HG02970 (cell line): ENCODE measurements at regions not wholly inside any gene's neighbourhood (a gene's known extent, or its start where the extent isn't known, plus 50 kb on each side); places are given as distances from the start of the nearest gene placed in this dataset.

Experiments
- ATAC-seq: cut with Tn5 transposase; IDR thresholded peaks from one replicate; pipeline ENCODE4 v1.9.1; 2021; ENCODE audit warnings: mild to moderate bottlenecking, moderate library complexity, moderate number of reproducible peaks; ENCODE audit not compliant: unreplicated experiment, low FRiP score

- ATAC-seq: no peak
Observed at GRCh38 chr1:218669431-218669830, 324.3 kb downstream of the TGFB2 start.

GRCh38 chr1:218670875-218671274 is 325.7 kb downstream of the TGFB2 start:
- ATAC-seq: no peak

- ATAC-seq: no peak
Observed at GRCh38 chr1:218671573-218671972, 326.4 kb downstream of the TGFB2 start.

- ATAC-seq: no peak
Observed at GRCh38 chr1:218673170-218673569, 328.0 kb downstream of the TGFB2 start.

- ATAC-seq: no peak
Observed at GRCh38 chr1:218674280-218674773, 329.2 kb downstream of the TGFB2 start.

- no peak for ATAC-seq
Observed at GRCh38 chr1:218677026-218677425, 331.9 kb downstream of the TGFB2 start.

- ATAC-seq: no peak
Observed at GRCh38 chr1:218679391-218679790, 334.3 kb downstream of the TGFB2 start.

- no peak for ATAC-seq
Observed at GRCh38 chr1:218679988-218680748, 335.0 kb downstream of the TGFB2 start.

- no peak for ATAC-seq
Observed at GRCh38 chr1:218683242-218683641, 338.1 kb downstream of the TGFB2 start.

- no peak for ATAC-seq
Observed at GRCh38 chr1:218686258-218686657, 341.1 kb downstream of the TGFB2 start.

- ATAC-seq: no peak
Observed at GRCh38 chr1:218686761-218687160, 341.6 kb downstream of the TGFB2 start.

- ATAC-seq: no peak
Observed at GRCh38 chr1:218692808-218693207, 347.7 kb downstream of the TGFB2 start.

GRCh38 chr1:218693599-218693998 is 348.5 kb downstream of the TGFB2 start:
- no peak for ATAC-seq

- no peak for ATAC-seq
Observed at GRCh38 chr1:218694085-218694484, 348.9 kb downstream of the TGFB2 start.

- ATAC-seq: no peak
Observed at GRCh38 chr1:218694636-218695035, 349.5 kb downstream of the TGFB2 start.

GRCh38 chr1:218695525-218695924 is 350.4 kb downstream of the TGFB2 start:
- ATAC-seq: no peak

GRCh38 chr1:218698141-218698540 is 353.0 kb downstream of the TGFB2 start:
- no peak for ATAC-seq

GRCh38 chr1:218699421-218699820 is 354.3 kb downstream of the TGFB2 start:
- ATAC-seq: no peak

- ATAC-seq: no peak
Observed at GRCh38 chr1:218699865-218700264, 354.7 kb downstream of the TGFB2 start.

GRCh38 chr1:218700666-218701065 is 355.5 kb downstream of the TGFB2 start:
- ATAC-seq: no peak

- no peak for ATAC-seq
Observed at GRCh38 chr1:218701131-218701530, 356.0 kb downstream of the TGFB2 start.

- no peak for ATAC-seq
Observed at GRCh38 chr1:218702775-218703174, 357.6 kb downstream of the TGFB2 start.
